ENCODE measurements at regions not wholly inside any gene's neighbourhood (a gene's known extent, or its start where the extent isn't known, plus 50 kb on each side); places are given as distances from the start of the nearest gene placed in this dataset.

DNA sequence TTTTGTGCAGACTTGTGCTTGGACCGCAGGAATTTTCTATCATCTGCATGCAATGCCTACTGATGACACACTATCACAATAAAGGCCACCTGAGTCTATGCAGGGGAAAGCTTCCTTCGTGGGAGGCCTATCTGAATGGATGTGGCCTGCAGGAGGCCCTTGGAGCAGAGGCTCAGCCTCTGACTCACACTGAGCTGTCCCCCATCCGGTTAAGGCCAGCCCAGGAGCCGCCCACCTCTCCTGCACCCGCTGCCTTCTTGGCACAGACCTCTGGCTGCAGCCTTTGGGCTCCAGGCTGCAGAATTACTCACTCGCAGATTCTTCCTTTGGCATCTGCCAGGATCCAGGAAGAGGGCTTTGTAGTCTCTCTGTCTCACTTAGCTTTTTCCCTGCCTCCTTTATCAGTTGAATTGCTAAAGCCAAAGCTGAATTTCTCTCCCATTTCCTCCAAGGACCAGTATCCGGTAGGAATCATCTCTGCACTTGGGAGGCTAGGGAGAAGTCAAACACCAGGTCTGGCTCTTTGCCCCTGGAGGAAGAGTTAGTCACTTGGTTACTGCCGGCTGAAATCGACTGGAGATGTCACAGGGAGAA is 65.1 kb upstream of the JUN start:
- TF ChIP-seq, protein P1, sequence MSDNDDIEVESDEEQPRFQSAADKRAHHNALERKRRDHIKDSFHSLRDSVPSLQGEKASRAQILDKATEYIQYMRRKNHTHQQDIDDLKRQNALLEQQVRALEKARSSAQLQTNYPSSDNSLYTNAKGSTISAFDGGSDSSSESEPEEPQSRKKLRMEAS (IDR thresholded peaks at IDR 0.05; ENCODE audit: low read depth, low read length) = no peak
- TF ChIP-seq, protein P2, sequence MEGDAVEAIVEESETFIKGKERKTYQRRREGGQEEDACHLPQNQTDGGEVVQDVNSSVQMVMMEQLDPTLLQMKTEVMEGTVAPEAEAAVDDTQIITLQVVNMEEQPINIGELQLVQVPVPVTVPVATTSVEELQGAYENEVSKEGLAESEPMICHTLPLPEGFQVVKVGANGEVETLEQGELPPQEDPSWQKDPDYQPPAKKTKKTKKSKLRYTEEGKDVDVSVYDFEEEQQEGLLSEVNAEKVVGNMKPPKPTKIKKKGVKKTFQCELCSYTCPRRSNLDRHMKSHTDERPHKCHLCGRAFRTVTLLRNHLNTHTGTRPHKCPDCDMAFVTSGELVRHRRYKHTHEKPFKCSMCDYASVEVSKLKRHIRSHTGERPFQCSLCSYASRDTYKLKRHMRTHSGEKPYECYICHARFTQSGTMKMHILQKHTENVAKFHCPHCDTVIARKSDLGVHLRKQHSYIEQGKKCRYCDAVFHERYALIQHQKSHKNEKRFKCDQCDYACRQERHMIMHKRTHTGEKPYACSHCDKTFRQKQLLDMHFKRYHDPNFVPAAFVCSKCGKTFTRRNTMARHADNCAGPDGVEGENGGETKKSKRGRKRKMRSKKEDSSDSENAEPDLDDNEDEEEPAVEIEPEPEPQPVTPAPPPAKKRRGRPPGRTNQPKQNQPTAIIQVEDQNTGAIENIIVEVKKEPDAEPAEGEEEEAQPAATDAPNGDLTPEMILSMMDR (IDR thresholded peaks at IDR 0.05; ENCODE audit: low read depth, low read length) = no peak
- TF ChIP-seq POLR2A (IDR thresholded peaks at IDR 0.05; ENCODE audit: extremely low read depth, insufficient read length) (no peak), MYC (IDR thresholded peaks at IDR 0.05; ENCODE audit: low read depth, low read length) (no peak)

Data from NB4 (cell line).